Stomach (tissue), 8 donors: ENCODE measurements at regions not wholly inside any gene's neighbourhood (a gene's known extent, or its start where the extent isn't known, plus 50 kb on each side); places are given as distances from the start of the nearest gene placed in this dataset.

Experiments
- DNase-seq, 2 donors: peaks; one replicate each; pipeline versions ENCODE4 v3.0.0 to v3.0.0-alpha.2; 2013 to 2019
- H3K27ac ChIP-seq, 5 donors: fragments of 200-600 bp in 4 of 5; sonication (generic) in 4 of 5; one replicate each; pipeline ENCODE4 v1.5.1; 2013 to 2019; ENCODE audit warnings: mild to moderate bottlenecking in 1 of 5, moderate library complexity in 1 of 5
- H3K27me3 ChIP-seq, 3 donors: fragments of 200-600 bp; sonication (generic); one replicate each; pipeline ENCODE4 v1.5.1; 2017 to 2019; ENCODE audit warnings: mixed run types in 1 of 3
- H3K36me3 ChIP-seq, 4 donors: fragments of 200-600 bp; sonication (generic); 1 replicate in 3 of 4; 2 replicates in 1 of 4; pipeline ENCODE4 v1.5.1; 2016 to 2019
- H3K4me1 ChIP-seq, 4 donors: fragments of 200-600 bp; sonication (generic); one replicate each; pipeline ENCODE4 v1.5.1; 2016 to 2019
- H3K4me3 ChIP-seq, 4 donors: fragments of 200-600 bp; sonication (generic) in 3 of 4; one replicate each; pipeline ENCODE4 v1.5.1; 2016 to 2019; ENCODE audit warnings: mild to moderate bottlenecking in 1 of 4
- H3K9me3 ChIP-seq, 4 donors: fragments of 200-600 bp; sonication (generic); one replicate each; pipeline ENCODE4 v1.5.1; 2016 to 2019
- EP300 ChIP-seq: sonication (generic); formaldehyde crosslinking; IDR thresholded peaks from one replicate; pipeline ENCODE4 v1.6.1; 2017; ENCODE audit warnings: antibody characterized with exemption
- POLR2A ChIP-seq, 4 donors: fragments of 450-650 bp; IDR thresholded peaks; one replicate each; pipeline ENCODE4 v1.6.1; 2016; ENCODE audit warnings: antibody characterized with exemption in 4 of 4, control low read depth in 2 of 4, mild to moderate bottlenecking in 1 of 4, moderate library complexity in 1 of 4
- POLR2AphosphoS5 ChIP-seq, 3 donors: sonication (generic); formaldehyde crosslinking; IDR thresholded peaks; one replicate each; pipeline ENCODE4 v1.6.1; 2016; ENCODE audit warnings: antibody characterized with exemption in 3 of 3
- WGBS, 5 donors: extraction: QIAGEN DNeasy Blood & Tissue Kit in 3 of 5; methylation state at CpG; one replicate each; pipeline versions ENCODE4 v1.1.5 to v1.1.7; 2013 to 2018; 5-methylcytosine and 5-hydroxymethylcytosine counted together
- intact Hi-C: fragments of 100-400 bp; cut with DNase I; formaldehyde crosslinking; loops from one replicate; pipeline ENCODE4 v1.15.1; 2023; ENCODE audit warnings: low total_unique reads
- TF ChIP-seq, protein P1 (sequence below), 7 experiments: fragments of 450-650 bp in 4 of 7; fragments of 200-600 bp in 3 of 7; sonication (generic) in 3 of 7; IDR thresholded peaks; one replicate each; pipeline ENCODE4 v1.5.1; 2016 to 2019; ENCODE audit warnings: antibody characterized with exemption in 7 of 7, control low read depth in 2 of 7, mild to moderate bottlenecking in 1 of 7
- donor health status: healthy with polysubstance abuse.
- donor health status: Bipolar disorder and iron deficiency.
- donor health status: healthy.

DNA sequence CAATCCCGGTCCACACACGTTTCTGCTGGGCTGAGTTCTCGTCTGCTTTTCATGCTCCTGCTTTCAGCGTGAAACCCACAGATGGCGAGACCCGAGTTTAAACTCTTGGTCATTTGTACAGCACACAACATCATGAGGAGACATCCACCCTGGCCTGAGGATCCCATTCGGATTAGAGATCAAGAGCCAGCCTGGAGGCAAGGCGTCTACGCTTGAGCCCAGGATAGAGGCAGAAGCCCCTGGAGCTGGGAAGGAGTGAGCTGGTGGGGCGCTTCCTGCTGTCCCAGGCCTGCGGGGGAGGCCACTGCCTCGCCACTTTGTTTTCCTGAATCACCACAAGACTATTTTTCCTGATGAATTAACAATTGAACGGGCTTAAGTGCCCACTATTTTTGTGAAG is 281.9 kb upstream of the IRX4 start:
- H3K4me3 ChIP-seq, result no peak overlapping the region
- 46 to 64% (median 55%) methylated on average over 13 of the region's 13 CpGs for WGBS, 5 donors
- intact Hi-C loops, result no loop called here
- H3K9me3 ChIP-seq, result no peaks in the 10 kb centered on the region
- TF ChIP-seq, protein P1, sequence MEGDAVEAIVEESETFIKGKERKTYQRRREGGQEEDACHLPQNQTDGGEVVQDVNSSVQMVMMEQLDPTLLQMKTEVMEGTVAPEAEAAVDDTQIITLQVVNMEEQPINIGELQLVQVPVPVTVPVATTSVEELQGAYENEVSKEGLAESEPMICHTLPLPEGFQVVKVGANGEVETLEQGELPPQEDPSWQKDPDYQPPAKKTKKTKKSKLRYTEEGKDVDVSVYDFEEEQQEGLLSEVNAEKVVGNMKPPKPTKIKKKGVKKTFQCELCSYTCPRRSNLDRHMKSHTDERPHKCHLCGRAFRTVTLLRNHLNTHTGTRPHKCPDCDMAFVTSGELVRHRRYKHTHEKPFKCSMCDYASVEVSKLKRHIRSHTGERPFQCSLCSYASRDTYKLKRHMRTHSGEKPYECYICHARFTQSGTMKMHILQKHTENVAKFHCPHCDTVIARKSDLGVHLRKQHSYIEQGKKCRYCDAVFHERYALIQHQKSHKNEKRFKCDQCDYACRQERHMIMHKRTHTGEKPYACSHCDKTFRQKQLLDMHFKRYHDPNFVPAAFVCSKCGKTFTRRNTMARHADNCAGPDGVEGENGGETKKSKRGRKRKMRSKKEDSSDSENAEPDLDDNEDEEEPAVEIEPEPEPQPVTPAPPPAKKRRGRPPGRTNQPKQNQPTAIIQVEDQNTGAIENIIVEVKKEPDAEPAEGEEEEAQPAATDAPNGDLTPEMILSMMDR (IDR thresholded peaks at IDR 0.05), result no peak
- no peak for TF ChIP-seq POLR2AphosphoS5 (IDR thresholded peaks at IDR 0.05)
- TF ChIP-seq POLR2A (IDR thresholded peaks at IDR 0.05), result no peak
- TF ChIP-seq EP300, result no peak
- DNase-seq, result no peak
- no peaks in the 10 kb centered on the region for H3K36me3 ChIP-seq
- H3K4me1 ChIP-seq, result no peaks in the 10 kb centered on the region
- H3K27me3 ChIP-seq, result peaks cover 0 to 42% (median 0%) of the 10 kb centered on the region in 3 donors
- no peak overlapping the region for H3K27ac ChIP-seq

DNA sequence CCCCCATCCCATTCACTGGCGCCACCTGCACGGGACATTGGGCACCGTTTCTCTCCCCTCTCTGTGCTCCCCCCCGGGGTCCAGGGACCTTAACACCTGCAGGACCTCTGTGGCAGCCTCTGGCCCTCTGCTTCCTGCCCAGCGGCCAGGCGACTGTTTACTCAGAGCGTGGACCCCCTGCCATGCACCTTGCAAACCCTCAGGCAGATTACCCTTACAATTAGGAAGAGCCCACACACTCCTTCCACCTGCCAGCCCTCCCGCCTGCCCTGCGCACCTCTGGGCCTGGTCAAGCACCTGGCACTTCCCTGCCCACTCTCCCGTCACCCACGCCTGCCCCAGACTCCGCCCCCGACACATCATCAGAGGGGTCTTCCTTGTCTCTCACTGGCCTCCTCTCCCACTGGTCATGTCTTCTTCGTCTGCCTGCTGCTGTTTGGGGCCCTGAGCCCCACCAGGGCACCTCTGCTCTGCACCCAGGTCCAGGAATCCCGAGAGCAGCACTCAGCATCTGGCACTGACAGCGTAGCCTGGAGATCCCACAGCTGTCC is 281.3 kb upstream of the IRX4 start:
- intact Hi-C loops, result no loop called here
- H3K4me1 ChIP-seq, result no peaks in the 10 kb centered on the region
- DNase-seq, result no peak
- 66 to 70% (median 68%) methylated on average over 16 of the region's 16 CpGs for WGBS, 5 donors
- no peak overlapping the region for H3K4me3 ChIP-seq
- TF ChIP-seq, protein P1 (IDR thresholded peaks at IDR 0.05), result no peak
- TF ChIP-seq POLR2A (IDR thresholded peaks at IDR 0.05), result no peak
- no peak for TF ChIP-seq EP300
- TF ChIP-seq POLR2AphosphoS5 (IDR thresholded peaks at IDR 0.05), result no peak
- H3K36me3 ChIP-seq, result no peaks in the 10 kb centered on the region
- peaks cover 0 to 38% (median 0%) of the 10 kb centered on the region in 3 donors for H3K27me3 ChIP-seq
- no peak overlapping the region for H3K27ac ChIP-seq
- no peaks in the 10 kb centered on the region for H3K9me3 ChIP-seq

DNA sequence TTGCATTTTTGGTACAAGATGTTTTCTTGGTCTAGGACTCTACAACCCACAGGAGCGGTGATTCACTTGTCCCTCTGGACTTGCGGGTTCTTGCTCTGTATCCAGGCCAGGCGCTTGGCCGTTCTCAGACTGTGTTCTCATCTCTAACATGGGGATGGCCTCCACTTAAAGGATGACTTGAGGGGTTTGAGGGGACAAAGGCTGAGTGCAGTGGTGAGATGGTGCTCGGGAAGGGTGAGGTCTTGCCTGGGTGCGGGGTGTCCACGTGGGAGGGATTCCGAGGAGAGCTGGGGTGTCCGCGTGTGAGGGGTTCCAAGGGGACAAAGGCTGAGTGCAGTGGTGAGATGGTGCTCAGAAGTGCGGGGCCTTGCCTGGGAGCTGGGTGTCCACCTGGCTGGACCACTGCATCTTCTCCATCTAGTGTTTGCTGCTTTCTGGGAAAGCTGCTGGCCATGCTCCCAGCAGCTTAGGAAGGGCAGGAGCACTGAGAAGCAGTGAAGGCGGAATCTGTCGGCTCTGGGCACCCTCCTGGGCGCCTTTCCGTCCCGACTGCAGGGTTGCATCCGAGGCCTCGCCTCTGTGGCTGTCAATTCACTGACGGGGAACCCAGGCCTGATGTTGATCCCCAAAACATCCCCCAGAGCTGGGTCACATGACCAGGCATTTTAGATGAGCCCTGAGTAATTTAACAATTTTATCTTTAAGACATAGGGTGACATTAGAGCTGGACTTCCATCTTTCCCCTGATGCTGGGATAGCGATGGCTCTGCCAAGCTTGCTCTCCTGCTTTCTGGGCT is 280.5 kb upstream of the IRX4 start:
- H3K4me1 ChIP-seq, result no peaks in the 10 kb centered on the region
- H3K9me3 ChIP-seq, result no peaks in the 10 kb centered on the region
- WGBS, 5 donors, result 84 to 93% (median 88%) methylated on average over 20 of the region's 20 CpGs
- intact Hi-C loops, result no loop called here
- no peak overlapping the region for H3K27ac ChIP-seq
- DNase-seq, result no peak
- H3K4me3 ChIP-seq, result no peak overlapping the region
- no peak for TF ChIP-seq POLR2AphosphoS5 (IDR thresholded peaks at IDR 0.05)
- no peak for TF ChIP-seq POLR2A (IDR thresholded peaks at IDR 0.05)
- TF ChIP-seq EP300, result no peak
- TF ChIP-seq, protein P1 (IDR thresholded peaks at IDR 0.05), result no peak
- peaks cover 0 to 30% (median 0%) of the 10 kb centered on the region in 3 donors for H3K27me3 ChIP-seq
- H3K36me3 ChIP-seq, result no peaks in the 10 kb centered on the region

DNA sequence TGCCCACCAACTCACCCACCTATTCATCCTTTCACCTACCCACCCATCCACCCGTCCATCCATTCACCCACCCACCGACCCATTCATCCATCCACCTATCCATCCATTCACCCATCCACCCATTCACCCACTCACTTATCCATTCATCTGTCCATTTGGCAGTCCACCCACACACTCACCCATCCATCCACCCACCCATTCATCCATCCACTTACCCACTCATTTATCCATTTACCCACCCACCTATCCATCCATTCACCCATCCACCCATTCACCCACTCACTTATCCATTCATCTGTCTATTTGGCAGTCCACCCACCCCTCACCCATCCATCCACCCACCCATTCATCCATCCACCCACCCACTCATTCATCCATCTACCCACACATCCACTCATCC is 278.1 kb upstream of the IRX4 start:
- Histone ChIP-seq H3K27me3 (peaks cover 0 to 11% (median 0%) of the 10 kb centered on the region in 3 donors), H3K4me3 (no peak overlapping the region), H3K27ac (no peak overlapping the region), H3K4me1 (no peaks in the 10 kb centered on the region), H3K36me3 (no peaks in the 10 kb centered on the region), H3K9me3 (no peaks in the 10 kb centered on the region)
- 65 to 93% (median 88%) methylated on average over 2 of the region's 2 CpGs for WGBS, 5 donors
- intact Hi-C loops, result no loop called here
- DNase-seq, result no peak
- TF ChIP-seq, protein P1 (IDR thresholded peaks at IDR 0.05), result no peak
- no peak for TF ChIP-seq EP300
- no peak for TF ChIP-seq POLR2AphosphoS5 (IDR thresholded peaks at IDR 0.05)
- no peak for TF ChIP-seq POLR2A (IDR thresholded peaks at IDR 0.05)
